Transverse colon (tissue), 4 donors: ENCODE measurements at regions not wholly inside any gene's neighbourhood (a gene's known extent, or its start where the extent isn't known, plus 50 kb on each side); places are given as distances from the start of the nearest gene placed in this dataset.

Experiments used
- DNase-seq: peaks from one replicate; pipeline ENCODE4 v3.0.0-alpha.2; 2019
- H3K27ac ChIP-seq, 4 donors: fragments of 200-600 bp; sonication (generic); 2 replicates each; pipeline ENCODE4 v1.5.1; 2016 to 2018; ENCODE audit warnings: inconsistent platforms in 4 of 4
- H3K27me3 ChIP-seq: fragments of 200-600 bp; sonication (generic); 2 replicates; pipeline ENCODE4 v1.5.1; 2017; ENCODE audit warnings: inconsistent platforms
- H3K36me3 ChIP-seq, 4 donors: fragments of 200-600 bp; sonication (generic); 2 replicates each; pipeline ENCODE4 v1.5.1; 2017 to 2019; ENCODE audit warnings: inconsistent platforms in 4 of 4
- H3K4me1 ChIP-seq, 4 donors: fragments of 200-600 bp; sonication (generic); 2 replicates each; pipeline ENCODE4 v1.5.1; 2017 to 2020; ENCODE audit warnings: inconsistent platforms in 4 of 4
- H3K4me3 ChIP-seq, 4 donors: fragments of 200-600 bp; sonication (generic); 1 replicate in 1 of 4; 2 replicates in 3 of 4; pipeline versions ENCODE4 v1.5.1 to v1.6.1; 2017 to 2019; ENCODE audit warnings: inconsistent platforms in 4 of 4
- H3K9me3 ChIP-seq, 2 donors: fragments of 200-600 bp; sonication (generic); 2 replicates each; pipeline ENCODE4 v1.5.1; 2017 to 2019; ENCODE audit warnings: inconsistent platforms in 2 of 2
- CTCF ChIP-seq, 5 experiments: fragments of 200-600 bp in 3 of 5; fragments of 450-650 bp in 2 of 5; sonication (generic) in 3 of 5; IDR thresholded peaks; 1 replicate in 2 of 5; 2 replicates in 3 of 5; pipeline ENCODE4 v1.5.1; 2016 to 2017; ENCODE audit warnings: antibody characterized with exemption in 5 of 5, inconsistent platforms in 3 of 5, mild to moderate bottlenecking in 2 of 5, moderate library complexity in 1 of 5
- EP300 ChIP-seq: sonication (generic); formaldehyde crosslinking; IDR thresholded peaks from one replicate; pipeline ENCODE4 v1.6.1; 2017; ENCODE audit warnings: antibody characterized with exemption, low read depth
- POLR2A ChIP-seq: fragments of 450-650 bp; IDR thresholded peaks from one replicate; pipeline ENCODE4 v1.6.1; 2016; ENCODE audit warnings: antibody characterized with exemption, mild to moderate bottlenecking, moderate library complexity
- POLR2AphosphoS5 ChIP-seq, 3 donors: sonication (generic); formaldehyde crosslinking; IDR thresholded peaks; one replicate each; pipeline ENCODE4 v1.6.1; 2016; ENCODE audit warnings: antibody characterized with exemption in 3 of 3
- WGBS, 2 donors: methylation state at CpG; one replicate each; pipeline ENCODE4 v1.1.5; 2018; ENCODE audit warnings: low coverage in 1 of 2; 5-methylcytosine and 5-hydroxymethylcytosine counted together
- in situ Hi-C, 4 donors: fragments of 200-750 bp; cut with MboI; loops; one replicate each; pipeline versions ENCODE4 v1.15.0 to v1.15.1; 2017; ENCODE audit warnings: low sequenced_read_pairs in 3 of 4, low pct_ligation_motif_present in 1 of 4, low pct_unique_long_range_greater_than_20kb in 1 of 4
- intact Hi-C: fragments of 100-400 bp; cut with DNase I; formaldehyde crosslinking; loops from one replicate; pipeline ENCODE4 v1.15.1; 2023; ENCODE audit warnings: low total_unique reads

GRCh38 chr2:128734521-128735295 lies 416.0 kb upstream of the HS6ST1 start:
- no peaks in the 10 kb centered on the region for H3K36me3 ChIP-seq
- H3K27ac ChIP-seq, result no peak overlapping the region
- no peak for TF ChIP-seq EP300
- TF ChIP-seq POLR2AphosphoS5 (IDR thresholded peaks at IDR 0.05), result no peak
- no peak for TF ChIP-seq POLR2A
- no peak for TF ChIP-seq CTCF (IDR thresholded peaks at IDR 0.05)
- 30 to 76% methylated on average over 3 to 37 of the region's 37 CpGs for WGBS, 2 donors
- H3K9me3 ChIP-seq, result no peaks in the 10 kb centered on the region
- no peak overlapping the region for H3K4me3 ChIP-seq
- intact Hi-C loops, result no loop called here
- H3K27me3 ChIP-seq, result no peaks in the 10 kb centered on the region
- no peak for DNase-seq
- in situ Hi-C loops, result loop anchor here in 1 of 4 donors (25.0 kb wide), 1 partner anchor 653 kb away; no protein-coding TSS in a partner anchor
- H3K4me1 ChIP-seq, result peaks cover 0 to 16% (median 6%) of the 10 kb centered on the region in 4 donors

- Histone ChIP-seq H3K27me3 (no peaks in the 10 kb centered on the region), H3K9me3 (no peaks in the 10 kb centered on the region), H3K4me1 (peaks cover 0 to 16% (median 6%) of the 10 kb centered on the region in 4 donors), H3K36me3 (no peaks in the 10 kb centered on the region), H3K4me3 (no peak overlapping the region), H3K27ac (no peak overlapping the region)
- in situ Hi-C loops (loop anchor here in 1 of 4 donors (25.0 kb wide), 1 partner anchor 652 kb away; no protein-coding TSS in a partner anchor), intact Hi-C loops (no loop called here)
- no peak for DNase-seq
- whole genome bisulfite sequencing, 2 donors, result 89% methylated on average over 26 of the region's 26 CpGs; no CpG with 5 or more reads in 1 of the 2 donors
- no peak for TF ChIP-seq POLR2A
- no peak for TF ChIP-seq POLR2AphosphoS5 (IDR thresholded peaks at IDR 0.05)
- TF ChIP-seq EP300, result no peak
- TF ChIP-seq CTCF (IDR thresholded peaks at IDR 0.05), result no peak
These were observed 416.8 kb upstream of the HS6ST1 start for GRCh38 chr2:128735296-128735960.

- Histone ChIP-seq H3K27ac (no peak overlapping the region), H3K9me3 (no peaks in the 10 kb centered on the region), H3K36me3 (no peaks in the 10 kb centered on the region), H3K4me1 (peaks cover 0 to 16% (median 6%) of the 10 kb centered on the region in 4 donors), H3K4me3 (peak overlapping the region in 2 of 4 donors; percentile 8 to 37), H3K27me3 (no peaks in the 10 kb centered on the region)
- TF ChIP-seq POLR2A (no peak), EP300 (no peak), CTCF (IDR thresholded peaks at IDR 0.05) (no peak), POLR2AphosphoS5 (IDR thresholded peaks at IDR 0.05) (no peak)
- in situ Hi-C loops (loop anchor here in 1 of 4 donors (25.0 kb wide), 1 partner anchor 651 kb away; no protein-coding TSS in a partner anchor), intact Hi-C loops (no loop called here)
- WGBS, 2 donors, result 16 to 55% methylated on average over 3 to 16 of the region's 16 CpGs
- DNase-seq, result no peak
These were observed 417.5 kb upstream of the HS6ST1 start for GRCh38 chr2:128736046-128736688.
